Spleen (tissue), 11 donors: ENCODE measurements at regions not wholly inside any gene's neighbourhood (a gene's known extent, or its start where the extent isn't known, plus 50 kb on each side); places are given as distances from the start of the nearest gene placed in this dataset.

ENCODE experiments used
- DNase-seq: peaks from one replicate; pipeline ENCODE4 v3.0.0-alpha.2; 2020
- H3K27ac ChIP-seq, 8 donors: fragments of 200-600 bp; sonication (generic) in 7 of 8; 1 replicate in 4 of 8; 2 replicates in 4 of 8; pipeline versions ENCODE4 v1.5.0 to v1.8.0; 2016 to 2021; ENCODE audit warnings: inconsistent platforms in 4 of 8, mild to moderate bottlenecking in 4 of 8, moderate library complexity in 1 of 8
- H3K27me3 ChIP-seq, 7 donors: fragments of 200-600 bp; sonication (generic) in 6 of 7; replicated peaks in 1 of 7; 1 replicate in 4 of 7; 2 replicates in 3 of 7; pipeline versions ENCODE4 v1.5.0 to v1.8.0; 2016 to 2021; ENCODE audit warnings: inconsistent platforms in 3 of 7, mild to moderate bottlenecking in 1 of 7
- H3K36me3 ChIP-seq, 6 donors: fragments of 200-600 bp; sonication (generic) in 5 of 6; 1 replicate in 4 of 6; 2 replicates in 2 of 6; pipeline versions ENCODE4 v1.5.0 to v1.8.0; 2016 to 2021; ENCODE audit warnings: inconsistent platforms in 2 of 6
- H3K4me1 ChIP-seq, 6 donors: fragments of 200-600 bp; sonication (generic) in 5 of 6; 1 replicate in 3 of 6; 2 replicates in 3 of 6; pipeline versions ENCODE4 v1.5.0 to v1.8.0; 2016 to 2021; ENCODE audit warnings: inconsistent platforms in 3 of 6
- H3K4me3 ChIP-seq, 8 donors: fragments of 200-600 bp; sonication (generic) in 7 of 8; 1 replicate in 4 of 8; 2 replicates in 4 of 8; pipeline versions ENCODE4 v1.5.0 to v1.8.0; 2016 to 2021; ENCODE audit warnings: inconsistent platforms in 4 of 8, mild to moderate bottlenecking in 4 of 8, moderate library complexity in 2 of 8
- H3K9me3 ChIP-seq, 8 donors: fragments of 200-600 bp; sonication (generic) in 7 of 8; 1 replicate in 4 of 8; 2 replicates in 4 of 8; pipeline versions ENCODE4 v1.5.0 to v1.8.0; 2016 to 2021; ENCODE audit warnings: inconsistent platforms in 4 of 8
- POLR2A ChIP-seq, 3 donors: fragments of 450-650 bp; IDR thresholded peaks; one replicate each; pipeline ENCODE4 v1.5.1; 2017; ENCODE audit warnings: antibody characterized with exemption in 3 of 3, mild to moderate bottlenecking in 1 of 3
- POLR2AphosphoS5 ChIP-seq, 3 donors: sonication (generic); formaldehyde crosslinking; IDR thresholded peaks; one replicate each; pipeline ENCODE4 v1.5.1; 2017; ENCODE audit warnings: antibody characterized with exemption in 3 of 3
- WGBS, 5 donors: extraction: QIAGEN DNeasy Blood & Tissue Kit in 3 of 5; methylation state at CpG; one replicate each; pipeline versions ENCODE4 v1.1.5 to v1.1.7; 2013 to 2018; 5-methylcytosine and 5-hydroxymethylcytosine counted together
- intact Hi-C: fragments of 100-400 bp; cut with DNase I; formaldehyde crosslinking; loops from one replicate; pipeline ENCODE4 v1.15.0; 2023; ENCODE audit warnings: low total_unique reads
- TF ChIP-seq, protein P1 (sequence below), 11 experiments: fragments of 200-600 bp in 7 of 11; fragments of 450-650 bp in 4 of 11; sonication (generic) in 4 of 11; IDR thresholded peaks in 8 of 11; conservative IDR thresholded peaks in 3 of 11; 1 replicate in 7 of 11; 2 replicates in 4 of 11; pipeline versions ENCODE4 v1.4.0 to v1.8.0; 2016 to 2021; ENCODE audit warnings: antibody characterized with exemption in 11 of 11, inconsistent platforms in 4 of 11, mild to moderate bottlenecking in 1 of 11
- donor health status: healthy with polysubstance abuse.
- donor health status: DM: no; HTN: no; CAD: no; lungs with moderate emphysema.
- donor health status: DM: no; HTN: no; CAD: no.
- donor health status: Bipolar disorder and iron deficiency.
- donor health status: healthy.
- donor health status: DM: no; HTN: no; CAD: no.
- donor health status: DM: yes; HTN: yes; CAD: no.

DNA sequence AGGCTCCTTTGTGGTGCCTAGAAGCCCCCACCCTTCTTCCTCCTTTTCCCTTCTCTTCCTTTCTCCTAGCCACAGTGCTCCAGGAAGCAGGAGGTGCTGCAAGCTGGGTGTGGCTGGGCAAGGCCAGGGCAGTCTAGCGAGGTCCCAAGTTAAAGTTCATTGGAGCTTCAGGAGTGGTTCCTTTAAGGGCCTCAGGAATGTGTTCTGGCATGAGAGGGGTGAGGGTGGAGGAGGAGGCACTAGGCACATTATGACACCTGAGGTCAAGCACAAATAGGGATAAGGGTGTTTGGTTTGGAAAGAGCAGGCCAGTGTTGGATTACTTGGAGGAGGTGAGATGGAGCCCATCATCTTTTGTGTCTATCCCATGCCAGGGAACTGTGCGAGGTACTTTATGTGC is 258.7 kb downstream of the TLE3 start:
- Histone ChIP-seq H3K4me3 (no peak overlapping the region), H3K4me1 (no peaks in the 10 kb centered on the region), H3K9me3 (no peaks in the 10 kb centered on the region), H3K36me3 (no peaks in the 10 kb centered on the region), H3K27me3 (peaks cover 0 to 23% (median 0%) of the 10 kb centered on the region in 7 donors), H3K27ac (no peak overlapping the region)
- intact Hi-C loops, result no loop called here
- TF ChIP-seq, protein P1, sequence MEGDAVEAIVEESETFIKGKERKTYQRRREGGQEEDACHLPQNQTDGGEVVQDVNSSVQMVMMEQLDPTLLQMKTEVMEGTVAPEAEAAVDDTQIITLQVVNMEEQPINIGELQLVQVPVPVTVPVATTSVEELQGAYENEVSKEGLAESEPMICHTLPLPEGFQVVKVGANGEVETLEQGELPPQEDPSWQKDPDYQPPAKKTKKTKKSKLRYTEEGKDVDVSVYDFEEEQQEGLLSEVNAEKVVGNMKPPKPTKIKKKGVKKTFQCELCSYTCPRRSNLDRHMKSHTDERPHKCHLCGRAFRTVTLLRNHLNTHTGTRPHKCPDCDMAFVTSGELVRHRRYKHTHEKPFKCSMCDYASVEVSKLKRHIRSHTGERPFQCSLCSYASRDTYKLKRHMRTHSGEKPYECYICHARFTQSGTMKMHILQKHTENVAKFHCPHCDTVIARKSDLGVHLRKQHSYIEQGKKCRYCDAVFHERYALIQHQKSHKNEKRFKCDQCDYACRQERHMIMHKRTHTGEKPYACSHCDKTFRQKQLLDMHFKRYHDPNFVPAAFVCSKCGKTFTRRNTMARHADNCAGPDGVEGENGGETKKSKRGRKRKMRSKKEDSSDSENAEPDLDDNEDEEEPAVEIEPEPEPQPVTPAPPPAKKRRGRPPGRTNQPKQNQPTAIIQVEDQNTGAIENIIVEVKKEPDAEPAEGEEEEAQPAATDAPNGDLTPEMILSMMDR (IDR thresholded peaks at IDR 0.05 in 8 of 11, conservative IDR thresholded peaks at IDR 0.05 in 3 of 11), result no peak
- no peak for TF ChIP-seq POLR2AphosphoS5 (IDR thresholded peaks at IDR 0.05)
- TF ChIP-seq POLR2A (IDR thresholded peaks at IDR 0.05), result no peak
- DNase-seq, result no peak
- 78 to 91% (median 88%) methylated on average over 2 of the region's 2 CpGs for whole genome bisulfite sequencing, 5 donors

DNA sequence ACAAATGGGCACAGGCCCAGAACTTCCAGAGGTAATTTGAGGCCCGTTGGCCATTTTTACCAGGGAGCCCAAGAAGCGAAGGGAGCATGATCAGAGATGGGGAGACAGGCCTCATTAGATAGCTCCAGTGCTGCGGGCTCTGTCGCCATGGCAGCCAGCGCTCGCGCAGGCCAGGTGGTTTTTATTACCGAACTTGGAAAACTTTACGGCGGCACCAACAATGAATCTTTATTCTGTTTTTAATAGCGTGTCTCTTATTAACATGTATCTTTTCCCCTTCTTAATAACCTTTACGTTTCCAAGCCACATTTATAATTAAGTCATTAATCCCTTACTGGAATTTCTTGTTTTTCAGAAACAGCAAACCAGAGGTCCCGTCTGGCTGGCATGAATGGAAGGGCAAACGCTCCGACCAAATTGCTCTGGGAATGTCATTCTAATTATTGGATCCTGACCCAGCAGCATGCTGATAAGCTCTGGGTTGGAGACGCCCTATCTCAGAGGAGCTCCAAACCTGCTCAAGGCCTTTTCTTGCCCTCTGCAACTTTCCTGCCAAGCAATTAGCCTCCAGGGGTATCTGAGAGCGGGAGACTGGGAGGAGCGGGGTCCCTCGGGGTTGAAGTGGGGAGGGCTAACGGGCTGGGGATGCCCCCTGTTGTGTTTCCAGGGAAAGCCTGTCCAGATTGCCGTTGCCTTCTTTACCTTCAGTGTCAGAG is 256.4 kb downstream of the TLE3 start:
- Histone ChIP-seq H3K36me3 (no peaks in the 10 kb centered on the region), H3K4me3 (no peak overlapping the region), H3K27me3 (peaks cover 0 to 20% (median 0%) of the 10 kb centered on the region in 7 donors), H3K4me1 (no peaks in the 10 kb centered on the region), H3K9me3 (no peaks in the 10 kb centered on the region), H3K27ac (no peak overlapping the region)
- WGBS, 5 donors, result 88 to 95% (median 92%) methylated on average over 21 of the region's 21 CpGs
- intact Hi-C loops, result no loop called here
- no peak for TF ChIP-seq POLR2A (IDR thresholded peaks at IDR 0.05)
- TF ChIP-seq POLR2AphosphoS5 (IDR thresholded peaks at IDR 0.05), result no peak
- TF ChIP-seq, protein P1 (IDR thresholded peaks at IDR 0.05 in 8 of 11, conservative IDR thresholded peaks at IDR 0.05 in 3 of 11), result no peak
- no peak for DNase-seq

DNA sequence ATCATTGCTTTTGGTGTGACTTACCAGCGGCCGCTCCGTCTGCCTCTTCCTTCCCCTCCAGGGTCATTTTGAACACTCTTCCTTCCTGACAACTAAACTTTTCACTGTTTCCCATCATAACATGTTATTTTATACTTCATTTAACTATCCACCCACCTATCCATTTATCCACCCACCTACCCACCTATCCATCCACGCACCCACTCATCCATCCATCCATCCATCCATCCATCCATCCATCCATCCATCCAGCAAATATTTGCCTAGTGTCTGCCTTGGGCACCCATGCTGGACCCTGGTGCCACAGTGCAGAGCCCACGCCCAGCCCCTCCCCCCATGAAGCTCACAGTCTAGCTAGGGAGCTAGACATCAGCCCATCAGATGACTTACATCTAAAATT is 254.9 kb downstream of the TLE3 start:
- H3K9me3 ChIP-seq, result no peaks in the 10 kb centered on the region
- H3K27ac ChIP-seq, result no peak overlapping the region
- H3K27me3 ChIP-seq, result peaks cover 0 to 20% (median 0%) of the 10 kb centered on the region in 7 donors
- no peaks in the 10 kb centered on the region for H3K36me3 ChIP-seq
- 72 to 89% (median 80%) methylated on average over 5 of the region's 5 CpGs for WGBS, 5 donors
- H3K4me1 ChIP-seq, result no peaks in the 10 kb centered on the region
- no peak overlapping the region for H3K4me3 ChIP-seq
- intact Hi-C loops, result no loop called here
- DNase-seq, result no peak
- no peak for TF ChIP-seq POLR2A (IDR thresholded peaks at IDR 0.05)
- no peak for TF ChIP-seq POLR2AphosphoS5 (IDR thresholded peaks at IDR 0.05)
- TF ChIP-seq, protein P1 (IDR thresholded peaks at IDR 0.05 in 8 of 11, conservative IDR thresholded peaks at IDR 0.05 in 3 of 11), result no peak

DNA sequence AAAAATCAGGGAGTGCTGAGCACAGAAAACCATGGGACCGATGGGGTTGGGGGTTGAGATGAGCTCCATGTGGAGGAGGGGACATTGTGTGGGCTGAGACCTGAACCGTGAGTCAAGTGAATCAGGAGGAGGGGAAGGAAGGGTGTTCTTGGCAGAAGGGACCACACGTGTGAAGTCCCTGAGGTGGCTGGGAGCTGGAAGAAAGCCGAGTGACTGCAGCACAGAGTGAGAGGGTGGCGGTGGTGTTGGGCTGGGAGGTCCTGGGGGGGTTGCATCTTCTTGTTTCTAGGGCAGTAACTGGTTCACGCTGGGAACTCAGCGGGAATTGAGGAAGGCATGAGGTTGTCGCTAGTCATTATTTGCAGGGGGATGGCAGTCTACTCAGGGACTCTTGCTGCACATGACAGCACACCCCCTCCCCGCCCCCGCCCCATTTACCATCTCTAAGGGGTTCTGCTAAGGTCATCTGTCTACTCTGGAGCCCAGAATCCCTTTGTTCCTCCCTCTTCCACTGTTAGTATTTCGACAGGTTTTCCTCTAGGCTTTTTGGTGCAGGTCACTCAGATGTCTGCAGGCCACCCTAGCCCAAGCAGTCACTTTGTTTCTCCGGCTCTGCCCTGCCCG is 254.3 kb downstream of the TLE3 start:
- intact Hi-C loops, result no loop called here
- DNase-seq, result no peak
- WGBS, 5 donors, result 71 to 86% (median 77%) methylated on average over 11 to 13 of the region's 13 CpGs
- TF ChIP-seq, protein P1 (IDR thresholded peaks at IDR 0.05 in 8 of 11, conservative IDR thresholded peaks at IDR 0.05 in 3 of 11), result no peak
- TF ChIP-seq POLR2AphosphoS5 (IDR thresholded peaks at IDR 0.05) (no peak), POLR2A (IDR thresholded peaks at IDR 0.05) (no peak)
- no peaks in the 10 kb centered on the region for H3K9me3 ChIP-seq
- no peak overlapping the region for H3K27ac ChIP-seq
- H3K36me3 ChIP-seq, result no peaks in the 10 kb centered on the region
- peaks cover 0 to 20% (median 0%) of the 10 kb centered on the region in 7 donors for H3K27me3 ChIP-seq
- H3K4me1 ChIP-seq, result no peaks in the 10 kb centered on the region
- no peak overlapping the region for H3K4me3 ChIP-seq
